22Rv1 (cell line): ENCODE measurements at regions not wholly inside any gene's neighbourhood (a gene's known extent, or its start where the extent isn't known, plus 50 kb on each side); places are given as distances from the start of the nearest gene placed in this dataset.
"Not testable (repeated sequence)": the region's sequence is repeated elsewhere in the genome, so short reads cannot be mapped to it uniquely, and the experiment has no call there.

Experiments used
- H3K27ac ChIP-seq: fragments of 450-650 bp; 2 replicates; pipeline ENCODE4 v1.5.1; 2017
- ZFX ChIP-seq: fragments of 450-650 bp; IDR thresholded peaks from 2 replicates; pipeline ENCODE4 v1.6.1; 2017; ENCODE audit warnings: antibody characterized with exemption, borderline replicate concordance
- TF ChIP-seq, protein P1 (sequence below): fragments of 450-650 bp; IDR thresholded peaks from 2 replicates; pipeline ENCODE4 v1.5.1; 2017; ENCODE audit warnings: mild to moderate bottlenecking

DNA sequence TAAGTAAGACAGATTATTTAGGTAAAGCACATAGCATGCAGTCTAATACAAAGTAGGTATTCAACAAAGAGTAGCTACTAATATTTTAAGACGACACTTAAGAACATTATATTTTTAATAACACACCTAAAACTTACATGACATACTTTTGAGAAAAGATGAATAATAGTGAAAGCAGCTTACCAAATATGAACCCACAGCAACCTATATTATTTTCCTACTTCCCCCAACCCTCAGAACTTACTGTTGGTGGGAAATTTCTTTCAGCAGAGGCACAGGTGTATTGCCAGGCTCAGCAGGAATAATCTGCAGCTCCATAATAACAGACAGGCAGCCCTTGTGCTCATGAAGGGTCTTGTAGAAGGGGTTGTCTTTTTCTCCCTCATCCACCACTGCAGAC is 498.9 kb downstream of the GLUD2 start:
- TF ChIP-seq, protein P1, sequence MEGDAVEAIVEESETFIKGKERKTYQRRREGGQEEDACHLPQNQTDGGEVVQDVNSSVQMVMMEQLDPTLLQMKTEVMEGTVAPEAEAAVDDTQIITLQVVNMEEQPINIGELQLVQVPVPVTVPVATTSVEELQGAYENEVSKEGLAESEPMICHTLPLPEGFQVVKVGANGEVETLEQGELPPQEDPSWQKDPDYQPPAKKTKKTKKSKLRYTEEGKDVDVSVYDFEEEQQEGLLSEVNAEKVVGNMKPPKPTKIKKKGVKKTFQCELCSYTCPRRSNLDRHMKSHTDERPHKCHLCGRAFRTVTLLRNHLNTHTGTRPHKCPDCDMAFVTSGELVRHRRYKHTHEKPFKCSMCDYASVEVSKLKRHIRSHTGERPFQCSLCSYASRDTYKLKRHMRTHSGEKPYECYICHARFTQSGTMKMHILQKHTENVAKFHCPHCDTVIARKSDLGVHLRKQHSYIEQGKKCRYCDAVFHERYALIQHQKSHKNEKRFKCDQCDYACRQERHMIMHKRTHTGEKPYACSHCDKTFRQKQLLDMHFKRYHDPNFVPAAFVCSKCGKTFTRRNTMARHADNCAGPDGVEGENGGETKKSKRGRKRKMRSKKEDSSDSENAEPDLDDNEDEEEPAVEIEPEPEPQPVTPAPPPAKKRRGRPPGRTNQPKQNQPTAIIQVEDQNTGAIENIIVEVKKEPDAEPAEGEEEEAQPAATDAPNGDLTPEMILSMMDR = no peak
- H3K27ac ChIP-seq = no peak overlapping the region

DNA sequence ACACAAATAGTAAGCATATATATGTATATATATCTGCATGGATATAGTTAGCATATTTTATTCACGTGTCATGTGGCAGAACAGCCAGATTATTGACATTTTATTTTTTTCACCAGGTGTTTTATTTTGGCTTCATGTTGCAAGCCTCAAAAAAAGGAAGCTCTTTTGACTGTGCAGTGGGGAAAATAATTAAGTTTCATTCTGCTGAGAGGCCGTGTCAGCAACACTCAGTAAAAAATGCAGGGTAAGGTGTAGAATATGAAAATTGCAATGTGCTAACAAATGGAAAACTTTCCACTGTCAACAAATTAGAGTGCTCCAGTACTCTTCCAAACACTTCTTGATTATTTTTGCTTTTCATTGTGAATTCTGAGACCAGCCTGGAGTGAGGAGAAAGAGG is 511.5 kb downstream of the GLUD2 start:
- TF ChIP-seq ZFX = no peak
- TF ChIP-seq, protein P1 = no peak
- H3K27ac ChIP-seq = no peak overlapping the region

DNA sequence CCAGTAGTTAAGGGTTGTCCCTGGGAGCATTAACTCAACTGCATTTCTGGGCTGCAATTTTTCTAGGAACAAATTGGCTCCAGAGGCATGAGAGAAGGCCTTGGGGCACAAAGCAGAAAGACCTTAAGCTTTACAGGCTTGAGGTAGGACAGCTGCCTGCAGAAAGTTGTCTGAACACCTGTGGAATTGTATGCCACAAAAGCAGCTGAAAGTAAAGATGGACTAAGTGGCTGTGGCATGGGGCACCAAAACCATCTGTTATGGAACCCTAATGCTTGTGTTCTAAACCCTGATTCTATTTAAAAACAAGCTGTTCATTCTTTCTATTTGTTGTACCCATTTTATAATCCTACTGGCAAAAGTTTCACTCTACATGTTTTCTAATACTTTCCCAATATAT is 515.2 kb downstream of the GLUD2 start:
- TF ChIP-seq, protein P1 = no peak
- no peak for TF ChIP-seq ZFX
- no peak overlapping the region for H3K27ac ChIP-seq

DNA sequence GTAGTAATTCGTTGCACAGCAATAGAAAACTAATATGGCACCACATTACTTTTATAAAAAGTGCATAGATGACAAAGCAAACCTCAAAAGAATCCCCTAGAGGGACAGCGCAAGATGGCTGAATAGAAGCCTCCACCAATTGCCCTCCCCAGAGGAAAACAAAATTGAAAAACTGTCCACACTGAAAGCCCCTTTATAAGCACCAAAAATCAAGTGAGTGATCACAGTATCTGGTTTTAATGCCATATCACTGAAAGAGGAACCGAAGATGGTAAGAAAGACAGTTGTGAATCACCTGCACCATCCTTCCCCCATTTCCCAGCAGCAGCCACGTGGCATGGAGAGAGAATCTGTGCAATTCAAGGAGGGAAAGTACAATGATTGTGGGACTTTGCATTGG is 522.2 kb downstream of the GLUD2 start:
- H3K27ac ChIP-seq = no peak overlapping the region
- TF ChIP-seq, protein P1 = no peak
- TF ChIP-seq ZFX = no peak

DNA sequence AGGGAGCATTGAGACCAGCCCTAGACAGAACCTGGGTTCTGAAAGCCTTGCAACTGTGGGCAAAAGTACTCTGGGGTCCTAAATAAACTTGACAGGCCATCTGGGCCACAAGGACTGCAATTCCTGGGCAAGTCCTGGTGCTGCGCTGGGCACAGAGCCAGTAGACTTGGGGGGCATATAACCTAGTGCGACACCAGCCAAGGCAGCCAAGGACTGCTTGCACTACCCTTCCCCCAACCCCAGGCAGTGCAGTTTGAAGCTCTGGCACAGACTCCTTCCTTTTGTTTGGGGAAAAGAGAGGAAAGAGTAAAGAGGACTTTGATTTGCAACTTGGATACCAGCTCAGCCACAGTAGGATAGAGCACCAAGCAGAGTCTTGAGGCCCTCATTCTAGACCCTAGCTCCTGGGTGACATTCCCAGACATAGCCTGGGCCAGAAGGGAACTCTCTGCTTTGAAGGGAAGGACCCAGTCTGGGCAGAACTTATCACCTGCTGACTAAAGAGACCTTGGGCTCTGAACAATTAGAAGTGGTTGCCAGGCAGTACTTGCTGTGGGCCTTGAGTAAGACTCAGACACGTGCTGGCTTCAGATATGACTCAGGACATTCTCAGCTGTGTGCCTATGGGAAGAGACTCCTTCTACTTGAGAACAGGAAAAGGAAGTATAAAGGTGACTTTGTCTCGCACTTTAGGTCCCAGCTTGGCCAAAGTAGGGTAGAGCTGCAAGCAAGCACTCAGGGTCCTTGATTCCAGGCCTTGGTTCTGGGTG is 522.8 kb downstream of the GLUD2 start:
- no peak for TF ChIP-seq ZFX
- TF ChIP-seq, protein P1 = no peak
- no peak overlapping the region for H3K27ac ChIP-seq

DNA sequence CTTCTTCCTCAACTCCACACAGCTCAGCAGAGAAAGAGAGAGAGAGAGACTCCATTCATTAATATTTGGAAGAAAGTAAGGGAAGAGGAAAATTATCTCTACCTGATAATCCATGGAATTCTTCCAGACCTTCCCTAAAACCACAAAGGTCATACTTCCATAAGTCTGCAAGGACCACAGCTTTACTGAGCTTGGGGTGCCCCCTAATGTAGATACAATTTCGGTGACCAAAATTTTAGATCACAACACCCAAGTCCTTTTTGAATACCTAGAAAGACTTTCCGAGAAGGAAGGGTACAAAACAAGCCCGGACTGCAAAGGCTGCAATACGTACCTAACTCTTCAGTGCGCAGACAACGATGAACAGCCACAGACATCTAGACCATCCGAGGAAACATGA is 523.9 kb downstream of the GLUD2 start:
- H3K27ac ChIP-seq = no peak overlapping the region
- TF ChIP-seq, protein P1 = no peak
- TF ChIP-seq ZFX = no peak

DNA sequence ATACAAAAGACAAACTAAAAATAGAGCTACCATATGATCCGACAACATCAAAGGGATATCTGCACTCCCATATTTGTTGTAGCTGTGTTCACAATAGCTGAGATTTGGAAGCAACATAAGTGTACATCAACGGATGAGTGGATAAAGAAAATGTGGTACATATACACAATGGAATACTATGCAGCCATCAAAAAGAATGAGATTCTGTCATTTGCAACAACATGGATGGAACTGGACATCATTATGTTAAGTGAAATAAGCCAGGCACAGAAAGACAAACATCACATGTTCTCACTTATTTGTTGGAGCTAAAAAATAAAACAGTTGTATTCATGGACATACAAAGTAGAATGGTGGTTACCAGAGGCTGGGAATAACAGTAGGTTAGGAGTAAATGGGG is 527.0 kb downstream of the GLUD2 start:
- not testable (repeated sequence) for H3K27ac ChIP-seq

DNA sequence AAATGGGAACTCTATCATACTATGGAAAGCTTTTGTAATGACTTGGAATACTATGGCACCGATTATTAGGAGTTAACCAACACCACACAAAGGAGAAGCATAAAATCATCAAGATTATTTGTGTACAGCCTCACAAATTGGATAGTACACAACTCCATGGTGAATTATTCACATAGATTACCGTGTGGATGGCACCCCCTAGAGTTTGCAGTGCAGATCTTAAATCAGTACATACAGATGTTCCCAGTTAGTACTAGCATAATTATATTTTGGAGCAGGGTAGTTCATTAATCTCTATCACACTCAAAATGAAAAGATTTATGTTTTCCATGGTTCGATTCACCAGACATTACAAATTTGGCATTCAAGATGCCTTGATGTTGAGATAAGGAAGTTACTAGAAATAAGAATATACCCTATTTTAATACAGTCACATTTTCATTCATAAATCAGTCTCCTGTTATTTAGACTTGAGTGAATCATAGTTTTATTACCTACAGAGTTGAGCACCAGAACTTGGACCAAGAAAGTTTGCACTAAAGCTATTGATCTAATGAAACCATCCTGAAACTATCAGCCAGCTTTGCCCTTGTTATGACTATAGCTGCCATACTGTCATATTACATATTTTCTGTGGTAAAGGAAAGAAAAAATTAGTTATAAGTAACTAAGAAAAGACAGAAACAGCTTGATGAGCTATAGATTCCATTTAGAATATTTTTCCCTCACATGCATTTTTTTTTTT is 531.8 kb downstream of the GLUD2 start:
- no peak for TF ChIP-seq ZFX
- TF ChIP-seq, protein P1 = peak; percentile 58
- H3K27ac ChIP-seq = no peak overlapping the region
